ENCODE measurements at regions not wholly inside any gene's neighbourhood (a gene's known extent, or its start where the extent isn't known, plus 50 kb on each side); places are given as distances from the start of the nearest gene placed in this dataset.

DNA sequence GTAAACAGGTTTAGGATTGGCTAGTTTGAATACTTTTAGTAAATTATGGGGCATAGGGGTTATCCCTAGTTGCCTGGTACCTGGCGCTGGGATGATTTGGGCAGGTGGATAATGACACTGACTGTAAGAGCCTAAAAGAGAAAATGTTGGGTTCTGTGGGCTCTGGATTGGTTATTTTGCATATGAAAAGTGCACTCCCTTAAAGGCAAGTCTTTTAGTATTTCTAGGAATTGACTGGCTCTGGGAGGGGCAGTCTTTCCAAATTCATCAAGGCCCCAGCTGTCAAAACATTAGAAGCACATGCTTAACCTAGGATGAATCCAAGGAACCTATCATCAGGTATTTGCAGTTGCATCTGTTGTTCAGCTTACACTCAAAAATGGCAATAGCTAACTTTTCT, 454.6 kb upstream of the SORCS1 start:
- Histone ChIP-seq H3K9ac (ENCODE audit: insufficient read length) (no peak overlapping the region), H3K4me3 (no peak overlapping the region), H3K9me3 (ENCODE audit: low read depth, low read length) (no peaks in the 10 kb centered on the region), H3K36me3 (ENCODE audit: insufficient read depth, low read length) (no peaks in the 10 kb centered on the region), H3K27ac (no peak overlapping the region)
- TF ChIP-seq EZH2 (IDR thresholded peaks at IDR 0.05) = no peak
- no peak for DNase-seq (ENCODE audit: low read depth, low spot score)

DNA sequence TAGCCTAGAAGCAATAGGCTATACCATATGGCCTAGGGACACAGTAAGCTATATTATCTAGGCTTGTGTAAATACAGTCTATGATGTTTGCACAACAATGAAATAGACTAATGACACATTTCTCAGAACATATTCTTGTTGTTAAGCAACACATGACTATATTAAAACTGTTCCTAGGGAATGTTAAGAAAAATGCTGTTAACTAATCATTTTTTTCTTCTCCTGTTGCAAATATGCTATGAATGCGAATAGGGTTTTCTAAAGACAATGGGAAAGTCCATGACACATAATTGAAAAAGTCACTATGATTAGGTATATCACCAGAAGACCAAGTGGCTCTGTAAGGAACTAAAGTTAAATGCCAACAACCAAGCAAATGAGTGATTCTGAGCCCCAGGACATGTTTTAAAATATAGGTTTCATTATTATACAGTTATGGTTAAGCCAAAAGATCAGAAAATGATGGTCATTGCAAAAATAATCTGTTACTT, 454.0 kb upstream of the SORCS1 start:
- Histone ChIP-seq H3K9me3 (ENCODE audit: low read depth, low read length) (no peaks in the 10 kb centered on the region), H3K4me3 (no peak overlapping the region), H3K9ac (ENCODE audit: insufficient read length) (no peak overlapping the region), H3K27ac (no peak overlapping the region), H3K36me3 (ENCODE audit: insufficient read depth, low read length) (no peaks in the 10 kb centered on the region)
- no peak for DNase-seq (ENCODE audit: low read depth, low spot score)
- TF ChIP-seq EZH2 (IDR thresholded peaks at IDR 0.05) (no peak), POLR2AphosphoS5 (IDR thresholded peaks at IDR 0.05; ENCODE audit: borderline replicate concordance, low read depth, low read length) (no peak), FOXP2 (optimal IDR thresholded peaks at IDR 0.05; ENCODE audit: control extremely low read depth, extremely low read length, insufficient read depth) (no peak)

GRCh38 chr10:107616463-107617410, 452.2 kb upstream of the SORCS1 start:
- DNase-seq (ENCODE audit: low read depth, low spot score) = no peak
- no peaks in the 10 kb centered on the region for H3K9me3 ChIP-seq (ENCODE audit: low read depth, low read length)
- no peak overlapping the region for H3K4me3 ChIP-seq
- no peaks in the 10 kb centered on the region for H3K36me3 ChIP-seq (ENCODE audit: insufficient read depth, low read length)
- no peak for TF ChIP-seq EZH2 (IDR thresholded peaks at IDR 0.05)
- TF ChIP-seq POLR2AphosphoS5 (IDR thresholded peaks at IDR 0.05; ENCODE audit: borderline replicate concordance, low read depth, low read length) = no peak
- TF ChIP-seq FOXP2 (optimal IDR thresholded peaks at IDR 0.05; ENCODE audit: control extremely low read depth, extremely low read length, insufficient read depth) = no peak
- H3K27ac ChIP-seq = no peak overlapping the region
- no peak overlapping the region for H3K9ac ChIP-seq (ENCODE audit: insufficient read length)

DNA sequence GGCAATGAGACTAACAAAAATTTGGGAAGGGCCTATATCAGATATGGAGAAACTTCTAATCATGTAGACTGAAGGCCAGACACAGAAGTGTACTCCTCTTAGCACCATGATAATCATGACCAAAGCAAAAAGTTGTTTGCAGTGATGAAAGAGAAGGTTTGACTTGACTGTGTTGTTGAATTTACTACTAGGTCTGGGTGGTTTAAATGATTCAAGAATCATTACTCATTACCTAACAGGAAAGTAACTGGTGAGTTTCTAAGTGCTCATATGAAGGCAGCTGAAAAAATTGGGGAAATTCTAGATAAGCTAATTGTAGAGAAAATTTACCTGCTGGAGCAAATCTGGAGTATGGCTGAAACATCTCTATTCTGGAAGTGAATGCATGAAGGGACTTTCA, 451.5 kb upstream of the SORCS1 start:
- no peak for TF ChIP-seq POLR2AphosphoS5 (IDR thresholded peaks at IDR 0.05; ENCODE audit: borderline replicate concordance, low read depth, low read length)
- Histone ChIP-seq H3K27ac (no peak overlapping the region; the same call in 1 of the 2 replicates), H3K4me3 (no peak overlapping the region), H3K36me3 (ENCODE audit: insufficient read depth, low read length) (no peaks in the 10 kb centered on the region), H3K9me3 (ENCODE audit: low read depth, low read length) (no peaks in the 10 kb centered on the region), H3K9ac (ENCODE audit: insufficient read length) (no peak overlapping the region)
- DNase-seq (ENCODE audit: low read depth, low spot score) = no peak

DNA sequence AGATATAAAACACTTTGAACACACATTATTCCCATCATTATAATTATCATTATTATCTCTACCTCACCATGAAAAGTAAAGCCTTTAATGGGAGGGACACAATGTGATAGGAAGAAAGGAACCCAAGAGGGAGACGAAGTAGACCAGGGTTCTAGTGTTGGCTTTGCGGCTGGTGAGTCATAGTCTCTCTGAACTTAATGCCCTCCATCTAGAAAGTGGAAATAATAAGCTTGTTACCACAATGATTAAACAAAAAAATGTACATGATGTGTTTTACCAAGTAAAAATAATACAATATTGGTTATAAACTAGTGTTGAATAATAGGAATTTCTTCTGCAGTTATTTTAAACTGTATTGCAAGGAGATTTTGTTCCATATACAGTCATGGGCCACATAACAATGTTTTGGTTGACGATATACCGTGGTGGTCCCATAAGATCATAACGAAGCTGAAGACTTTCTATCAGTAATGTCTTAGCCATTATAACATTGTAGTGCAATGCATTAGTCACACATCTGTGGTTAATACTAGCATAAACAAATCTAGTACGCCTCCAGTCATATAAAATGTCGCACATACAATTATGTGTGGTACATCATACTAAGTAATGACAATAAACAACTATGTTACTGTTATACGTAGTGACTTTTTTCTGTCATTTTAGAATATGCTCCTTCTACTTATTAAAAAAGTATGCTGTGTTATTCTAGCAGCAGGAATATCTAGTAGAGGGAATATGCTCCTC, 450.6 kb upstream of the SORCS1 start:
- no peak overlapping the region for H3K27ac ChIP-seq
- H3K9me3 ChIP-seq (ENCODE audit: low read depth, low read length) = no peaks in the 10 kb centered on the region
- no peak overlapping the region for H3K4me3 ChIP-seq
- DNase-seq (ENCODE audit: low read depth, low spot score) = no peak
- H3K36me3 ChIP-seq (ENCODE audit: insufficient read depth, low read length) = no peaks in the 10 kb centered on the region
- no peak for TF ChIP-seq FOXP2 (optimal IDR thresholded peaks at IDR 0.05; ENCODE audit: control extremely low read depth, extremely low read length, insufficient read depth)
- no peak for TF ChIP-seq EZH2 (IDR thresholded peaks at IDR 0.05)
- no peak for TF ChIP-seq POLR2AphosphoS5 (IDR thresholded peaks at IDR 0.05; ENCODE audit: borderline replicate concordance, low read depth, low read length)
- no peak overlapping the region for H3K9ac ChIP-seq (ENCODE audit: insufficient read length)

DNA sequence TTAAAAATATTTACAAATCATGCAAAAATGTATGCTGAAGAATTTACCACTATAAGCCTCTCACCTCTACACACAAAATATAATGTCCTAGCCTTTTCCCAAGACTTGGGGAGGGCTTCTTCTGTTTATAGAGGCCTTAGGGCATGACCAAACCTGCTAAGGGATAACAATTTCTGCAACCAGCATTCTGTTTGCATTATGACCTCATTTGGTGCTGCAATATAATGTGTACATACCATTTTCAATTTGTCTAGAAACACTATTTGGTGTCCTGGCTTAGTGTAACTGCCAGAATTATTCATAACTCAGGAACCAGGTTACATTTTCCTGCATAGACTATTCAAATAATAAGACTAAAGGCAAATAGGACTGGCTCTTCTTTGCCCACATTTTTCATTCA, 446.6 kb upstream of the SORCS1 start:
- Histone ChIP-seq H3K4me3 (no peak overlapping the region), H3K27ac (no peak overlapping the region), H3K36me3 (ENCODE audit: insufficient read depth, low read length) (no peaks in the 10 kb centered on the region), H3K9me3 (ENCODE audit: low read depth, low read length) (no peaks in the 10 kb centered on the region), H3K9ac (ENCODE audit: insufficient read length) (no peak overlapping the region)
- DNase-seq (ENCODE audit: low read depth, low spot score) = no peak
- TF ChIP-seq POLR2AphosphoS5 (IDR thresholded peaks at IDR 0.05; ENCODE audit: borderline replicate concordance, low read depth, low read length) = no peak
- TF ChIP-seq FOXP2 (optimal IDR thresholded peaks at IDR 0.05; ENCODE audit: control extremely low read depth, extremely low read length, insufficient read depth) = no peak
- TF ChIP-seq EZH2 (IDR thresholded peaks at IDR 0.05) = no peak

- Histone ChIP-seq H3K36me3 (ENCODE audit: insufficient read depth, low read length) (no peaks in the 10 kb centered on the region), H3K27ac (no peak overlapping the region), H3K4me3 (no peak overlapping the region), H3K9me3 (ENCODE audit: low read depth, low read length) (no peaks in the 10 kb centered on the region), H3K9ac (ENCODE audit: insufficient read length) (no peak overlapping the region)
- TF ChIP-seq EZH2 (IDR thresholded peaks at IDR 0.05) = no peak
- no peak for TF ChIP-seq POLR2AphosphoS5 (IDR thresholded peaks at IDR 0.05; ENCODE audit: borderline replicate concordance, low read depth, low read length)
- no peak for TF ChIP-seq FOXP2 (optimal IDR thresholded peaks at IDR 0.05; ENCODE audit: control extremely low read depth, extremely low read length, insufficient read depth)
- DNase-seq (ENCODE audit: low read depth, low spot score) = no peak
Measured at GRCh38 chr10:107589081-107589480, 424.6 kb upstream of the SORCS1 start.

DNA sequence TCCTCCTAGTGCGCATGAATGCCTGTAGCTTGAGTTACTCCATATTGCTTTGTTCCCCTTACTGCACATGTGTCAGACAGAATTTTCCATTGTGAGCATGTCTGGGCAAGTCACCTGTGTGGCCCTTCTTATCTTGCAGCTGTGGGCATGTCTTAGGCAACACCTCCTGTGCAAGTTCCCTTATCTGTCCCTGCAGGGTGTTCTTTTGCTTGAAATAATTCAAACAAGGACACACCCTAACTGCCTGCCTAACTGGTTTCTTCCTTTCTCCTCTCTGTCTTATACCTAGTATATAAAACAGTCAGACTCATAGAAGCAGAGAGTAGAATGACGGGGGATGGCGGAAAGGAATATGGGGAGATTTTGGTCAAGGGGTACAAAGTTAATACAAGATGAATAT, 421.1 kb upstream of the SORCS1 start:
- DNase-seq (ENCODE audit: low read depth, low spot score) = no peak
- no peak overlapping the region for H3K27ac ChIP-seq
- H3K4me3 ChIP-seq = no peak overlapping the region
- no peaks in the 10 kb centered on the region for H3K36me3 ChIP-seq (ENCODE audit: insufficient read depth, low read length)
- no peak overlapping the region for H3K9ac ChIP-seq (ENCODE audit: insufficient read length)
- TF ChIP-seq POLR2AphosphoS5 (IDR thresholded peaks at IDR 0.05; ENCODE audit: borderline replicate concordance, low read depth, low read length) = no peak
- TF ChIP-seq FOXP2 (optimal IDR thresholded peaks at IDR 0.05; ENCODE audit: control extremely low read depth, extremely low read length, insufficient read depth) = no peak
- no peak for TF ChIP-seq EZH2 (IDR thresholded peaks at IDR 0.05)
- no peaks in the 10 kb centered on the region for H3K9me3 ChIP-seq (ENCODE audit: low read depth, low read length)

All from SK-N-MC (cell line).